K562 (cell line): ENCODE measurements at regions not wholly inside any gene's neighbourhood (a gene's known extent, or its start where the extent isn't known, plus 50 kb on each side); places are given as distances from the start of the nearest gene placed in this dataset.

Experiments
- E2F1 ChIP-seq: sonication (generic); formaldehyde crosslinking; IDR thresholded peaks from 2 replicates; pipeline ENCODE4 v1.8.1; 2023; ENCODE audit warnings: mild to moderate bottlenecking, missing genetic modification reagents, moderate library complexity
- E4F1 ChIP-seq: fragments of 250-450 bp; sonication (Bioruptor Pico); IDR thresholded peaks from 2 replicates; pipeline ENCODE4 v1.5.0; 2021; ENCODE audit warnings: mild to moderate bottlenecking, borderline replicate concordance
- FOXO4 ChIP-seq: fragments of 450-650 bp; formaldehyde crosslinking; IDR thresholded peaks from 2 replicates; pipeline ENCODE4 v1.4.0; 2020; ENCODE audit warnings: mild to moderate bottlenecking, moderate library complexity
- GATAD2A ChIP-seq: fragments of 450-650 bp; IDR thresholded peaks from 2 replicates; pipeline ENCODE4 v1.6.1; 2017
- GTF2E2 ChIP-seq: fragments of 200-800 bp; sonication (Bioruptor generic); IDR thresholded peaks from 2 replicates; pipeline ENCODE4 v1.6.1; 2016; ENCODE audit warnings: missing genetic modification characterization, missing compliant biosample characterization
- KHSRP ChIP-seq: fragments of 450-650 bp; IDR thresholded peaks from 2 replicates; pipeline ENCODE4 v1.6.1; 2017
- MTA2 ChIP-seq: fragments of 450-650 bp; IDR thresholded peaks from 2 replicates; pipeline ENCODE4 v1.6.1; 2016; ENCODE audit warnings: low read depth
- PHF8 ChIP-seq: fragments of 200-600 bp; sonication (generic); IDR thresholded peaks from 2 replicates; pipeline ENCODE4 v1.6.1; 2012; ENCODE audit warnings: mixed run types, mild to moderate bottlenecking, inconsistent platforms, low read length, moderate library complexity, borderline replicate concordance
- RB1 ChIP-seq: fragments of 450-650 bp; IDR thresholded peaks from 2 replicates; pipeline ENCODE4 v1.6.1; 2017; ENCODE audit warnings: low read depth, mild to moderate bottlenecking
- RBM15 ChIP-seq: fragments of 200-400 bp; formaldehyde crosslinking; IDR thresholded peaks from 2 replicates; pipeline ENCODE4 v1.6.1; 2018; ENCODE audit warnings: mild to moderate bottlenecking, low read length, moderate library complexity; ENCODE audit not compliant: insufficient read depth
- RCOR1 ChIP-seq, 2 experiments: IDR thresholded peaks; 2 replicates each; pipeline ENCODE4 v1.6.1; 2012; ENCODE audit warnings: low read depth in 2 of 2, low read length in 2 of 2, borderline replicate concordance in 1 of 2, improper control_type of control experiment in 1 of 2
- RUNX1 ChIP-seq: sonication (generic); IDR thresholded peaks from 2 replicates; pipeline ENCODE4 v1.6.1; 2016; ENCODE audit warnings: antibody characterized with exemption, low read depth
- SAFB ChIP-seq: fragments of 200-400 bp; formaldehyde crosslinking; IDR thresholded peaks from 2 replicates; pipeline ENCODE4 v1.6.1; 2017; ENCODE audit warnings: low read depth, low read length, borderline replicate concordance
- TCF7L2 ChIP-seq: fragments of 150-350 bp; IDR thresholded peaks from 2 replicates; pipeline ENCODE4 v1.6.1; 2016; ENCODE audit warnings: low read depth, mild to moderate bottlenecking, low read length, moderate library complexity
- ZBTB49 ChIP-seq: sonication (generic); formaldehyde crosslinking; IDR thresholded peaks from 2 replicates; pipeline ENCODE4 v1.8.0; 2022; ENCODE audit warnings: missing genetic modification reagents, mild to moderate bottlenecking, borderline replicate concordance
- ZKSCAN1 ChIP-seq: fragments of 150-350 bp; IDR thresholded peaks from 2 replicates; pipeline ENCODE4 v1.6.1; 2016; ENCODE audit warnings: low read depth, low read length
- ZNF121 ChIP-seq: sonication (generic); formaldehyde crosslinking; conservative IDR thresholded peaks from 2 replicates; pipeline ENCODE4 v1.8.0; 2022; ENCODE audit warnings: missing genetic modification reagents
- ZNF408 ChIP-seq: fragments of 250-450 bp; sonication (Bioruptor Pico); IDR thresholded peaks from 2 replicates; pipeline ENCODE4 v1.4.0; 2020; ENCODE audit warnings: low read depth, mild to moderate bottlenecking, moderate library complexity
- ZNF511 ChIP-seq: sonication (generic); formaldehyde crosslinking; IDR thresholded peaks from 2 replicates; pipeline ENCODE4 v1.8.0; 2022; ENCODE audit warnings: mild to moderate bottlenecking, missing genetic modification reagents
- ZNF780A ChIP-seq: fragments of 250-450 bp; sonication (Bioruptor Pico); IDR thresholded peaks from 2 replicates; pipeline ENCODE4 v1.5.0; 2021; ENCODE audit warnings: mild to moderate bottlenecking

- TF ChIP-seq PHF8, result no peak; the same call in 1 of the 2 replicates
- peak; percentile 99 for TF ChIP-seq GTF2E2
- no peak for TF ChIP-seq TCF7L2
- TF ChIP-seq ZNF511 (CRISPR knock-in tag), result no peak
- TF ChIP-seq RB1, result no peak
- peak; percentile 40; the same call in 1 of the 2 replicates for TF ChIP-seq MTA2
- TF ChIP-seq ZKSCAN1, result no peak
- no peak for TF ChIP-seq RUNX1
- no peak for TF ChIP-seq RBM15
- TF ChIP-seq FOXO4 (CRISPR knock-in tag), result no peak
- TF ChIP-seq GATAD2A, result no peak
- TF ChIP-seq KHSRP, result no peak
- TF ChIP-seq E2F1 (CRISPR knock-in tag), result no peak
- TF ChIP-seq ZNF408, result no peak
- peak; percentile 85 for TF ChIP-seq ZNF780A (CRISPR knock-in tag)
- no peak for TF ChIP-seq ZNF121 (CRISPR knock-in tag)
- no peak for TF ChIP-seq ZBTB49 (CRISPR knock-in tag)
- no peak; a peak in 1 of 4 replicates for TF ChIP-seq RCOR1 (IDR thresholded peaks at IDR 0.05; ENCODE audit: borderline replicate concordance in 1 of 2, low read depth in 2 of 2, low read length in 2 of 2)
- TF ChIP-seq SAFB, result no peak
- peak; percentile 77; the same call in 1 of the 2 replicates for TF ChIP-seq E4F1
Measured at GRCh38 chr6:146886587-146887446, 288.0 kb downstream of the ADGB start (continued).
